HCT116 (cell line): ENCODE measurements at regions not wholly inside any gene's neighbourhood (a gene's known extent, or its start where the extent isn't known, plus 50 kb on each side); places are given as distances from the start of the nearest gene placed in this dataset.

Experiments used
- ATAC-seq: fragments of 200-7000 bp; cut with Tn5 transposase; 2 replicates; pipeline ENCODE4 v1.9.1; 2020; ENCODE audit warnings: mild to moderate bottlenecking, moderate library complexity
- BruUV-seq: library from RNA; stranded (reverse); fragments of 400-500 nt; replicated peaks from 2 replicates; lab custom pipeline; 2021; lab: Mats Ljungman, UMichigan
- CTCF ChIA-PET: fragments of 300-600 bp; sonication (Branson Sonifier 250); formaldehyde crosslinking; loops from one replicate; lab custom pipeline; 2021; ENCODE audit warnings: antibody characterized with exemption; lab: Charles Lee
- POLR2A ChIA-PET: fragments of 300-600, 350-600 bp; sonication (Branson Sonifier 250); formaldehyde crosslinking; loops from one replicate; lab custom pipeline; 2021; ENCODE audit warnings: antibody characterized with exemption; lab: Charles Lee
- RAD21 ChIA-PET, 2 experiments: fragments of 300-600 bp; sonication (Branson Sonifier 250); formaldehyde crosslinking; loops; one replicate each; lab custom pipeline; 2023; ENCODE audit warnings: low total read pairs in 2 of 2; ENCODE audit not compliant: uncharacterized antibody in 2 of 2, unreplicated experiment in 2 of 2, low non-redundant PET in 1 of 2; lab: Charles Lee
- DNase-seq: peaks from one replicate; pipeline ENCODE4 v3.0.0-alpha.2; 2010; ENCODE audit warnings: low read depth, low spot score
- H2AFZ ChIP-seq: fragments of 200-600 bp; shearing (Covaris generic), sonication (generic); 2 replicates; pipeline ENCODE4 v1.6.1; 2017; ENCODE audit warnings: low read depth, mixed run types, mixed read lengths, antibody characterized with exemption, low read length; ENCODE audit not compliant: poor library complexity, severe bottlenecking
- H3K27ac ChIP-seq: 2 replicates; pipeline ENCODE4 v1.5.1; 2012; ENCODE audit warnings: low read depth, low read length
- H3K27me3 ChIP-seq: fragments of 200-600 bp; sonication (generic); 2 replicates; pipeline ENCODE4 v1.6.1; 2016; ENCODE audit warnings: mixed run types, low read length, mixed read lengths; ENCODE audit not compliant: insufficient read depth
- H3K36me3 ChIP-seq, 2 experiments: fragments of 200-500 bp in 1 of 2; fragments of 200-600 bp in 1 of 2; sonication (Bioruptor generic) in 1 of 2; sonication (generic) in 1 of 2; 2 replicates each; pipeline versions ENCODE4 v1.5.1 to v1.6.1; 2014 to 2016; ENCODE audit warnings: low read length in 2 of 2, inconsistent platforms in 1 of 2, mixed read lengths in 1 of 2, mixed run types in 1 of 2; ENCODE audit not compliant: insufficient read depth in 2 of 2, control insufficient read depth in 1 of 2
- H3K4me1 ChIP-seq, 2 experiments: fragments of 200-600 bp in 1 of 2; sonication (generic) in 1 of 2; 2 replicates each; pipeline versions ENCODE4 v1.5.1 to v1.6.1; 2012 to 2017; ENCODE audit warnings: low read length in 2 of 2, inconsistent platforms in 1 of 2, mild to moderate bottlenecking in 1 of 2, mixed read lengths in 1 of 2, mixed run types in 1 of 2, moderate library complexity in 1 of 2; ENCODE audit not compliant: insufficient read depth in 2 of 2, control insufficient read depth in 1 of 2
- H3K4me2 ChIP-seq: fragments of 200-600 bp; sonication (generic); 2 replicates; pipeline ENCODE4 v1.6.1; 2017; ENCODE audit warnings: mixed run types, low read length, mixed read lengths
- H3K4me3 ChIP-seq, 2 experiments: fragments of 200-600 bp in 1 of 2; sonication (generic) in 1 of 2; replicated peaks in 1 of 2; 2 replicates each; pipeline ENCODE4 v1.5.1; 2011 to 2016; ENCODE audit warnings: low read length in 2 of 2, control low read depth in 1 of 2, low read depth in 1 of 2, mild to moderate bottlenecking in 1 of 2, mixed read lengths in 1 of 2, mixed run types in 1 of 2
- H3K79me2 ChIP-seq: fragments of 200-600 bp; sonication (generic); 2 replicates; pipeline ENCODE4 v1.6.1; 2017; ENCODE audit warnings: mild to moderate bottlenecking, mixed run types, low read length, moderate library complexity, mixed read lengths; ENCODE audit not compliant: insufficient read depth
- H3K9ac ChIP-seq: fragments of 200-600 bp; sonication (generic); 2 replicates; pipeline ENCODE4 v1.6.1; 2016; ENCODE audit warnings: low read length, mixed read lengths
- H3K9me2 ChIP-seq: fragments of 200-600 bp; sonication (generic), shearing (Covaris generic); 2 replicates; pipeline ENCODE4 v1.6.1; 2017; ENCODE audit warnings: mixed run types, mild to moderate bottlenecking, moderate library complexity; ENCODE audit not compliant: insufficient read depth
- H3K9me3 ChIP-seq, 2 experiments: fragments of 200-500 bp in 1 of 2; fragments of 200-600 bp in 1 of 2; sonication (Bioruptor generic) in 1 of 2; sonication (generic) in 1 of 2; 2 replicates each; pipeline ENCODE4 v1.6.1; 2014 to 2017; ENCODE audit warnings: low read length in 2 of 2, mixed read lengths in 2 of 2, inconsistent platforms in 1 of 2, low read depth in 1 of 2, mild to moderate bottlenecking in 1 of 2, mixed run types in 1 of 2, moderate library complexity in 1 of 2; ENCODE audit not compliant: control insufficient read depth in 1 of 2, insufficient read depth in 1 of 2
- H4K20me1 ChIP-seq: fragments of 200-600 bp; sonication (generic), shearing (Covaris generic); 2 replicates; pipeline ENCODE4 v1.6.1; 2017; ENCODE audit warnings: mixed run types, mild to moderate bottlenecking, moderate library complexity; ENCODE audit not compliant: insufficient read depth
- ATF3 ChIP-seq: IDR thresholded peaks from 2 replicates; pipeline ENCODE4 v1.6.1; 2012
- CTCF ChIP-seq, 3 experiments: fragments of 200-600 bp in 1 of 3; sonication (generic) in 1 of 3; IDR thresholded peaks in 2 of 3; conservative IDR thresholded peaks in 1 of 3; 2 replicates each; pipeline ENCODE4 v1.5.1; 2012 to 2017; ENCODE audit warnings: low read depth in 2 of 3, low read length in 2 of 3, antibody characterized with exemption in 1 of 3, borderline replicate concordance in 1 of 3, control low read depth in 1 of 3, mild to moderate bottlenecking in 1 of 3, mixed read lengths in 1 of 3, mixed run types in 1 of 3, moderate library complexity in 1 of 3; ENCODE audit not compliant: insufficient read depth in 1 of 3
- EGR1 ChIP-seq: IDR thresholded peaks from 2 replicates; pipeline ENCODE4 v1.6.1; 2012; ENCODE audit warnings: low read depth
- ELF1 ChIP-seq: IDR thresholded peaks from 2 replicates; pipeline ENCODE4 v1.6.1; 2012; ENCODE audit warnings: low read depth, borderline replicate concordance
- JUND ChIP-seq: IDR thresholded peaks from 2 replicates; pipeline ENCODE4 v1.6.1; 2012
- POLR2A ChIP-seq: IDR thresholded peaks from 2 replicates; pipeline ENCODE4 v1.7.0; 2011; ENCODE audit warnings: borderline replicate concordance; ENCODE audit not compliant: insufficient read depth, insufficient read length; ENCODE audit errors: extremely low read depth
- POLR2AphosphoS5 ChIP-seq: IDR thresholded peaks from 2 replicates; pipeline ENCODE4 v1.6.1; 2011; ENCODE audit warnings: mild to moderate bottlenecking, low read depth, low read length, moderate library complexity
- RAD21 ChIP-seq: IDR thresholded peaks from 2 replicates; pipeline ENCODE4 v1.6.1; 2012; ENCODE audit warnings: low read depth, mild to moderate bottlenecking
- REST ChIP-seq: IDR thresholded peaks from 2 replicates; pipeline ENCODE4 v1.6.1; 2012; ENCODE audit warnings: low read depth
- SRF ChIP-seq: IDR thresholded peaks from 2 replicates; pipeline ENCODE4 v1.6.1; 2012; ENCODE audit warnings: low read depth
- YY1 ChIP-seq: IDR thresholded peaks from 2 replicates; pipeline ENCODE4 v1.6.1; 2011; ENCODE audit warnings: low read length, low read depth, moderate library complexity, mild to moderate bottlenecking; ENCODE audit not compliant: insufficient replicate concordance; ENCODE audit errors: extremely low read depth
- ZFX ChIP-seq: fragments of 450-650 bp; IDR thresholded peaks from 2 replicates; pipeline ENCODE4 v1.6.1; 2017
- ZNF274 ChIP-seq: fragments of 200-500 bp; sonication (Bioruptor generic); IDR thresholded peaks from 2 replicates; pipeline ENCODE4 v1.6.1; 2014; ENCODE audit warnings: mild to moderate bottlenecking, low read depth, low read length, inconsistent platforms
- intact Hi-C: fragments of 100-400 bp; cut with micrococcal nuclease; formaldehyde crosslinking; loops from 2 replicates; pipeline ENCODE4 v1.10.0; 2022

GRCh38 chr5:21049901-21050300 is 1061.9 kb upstream of the CDH18 start:
- no peak overlapping the region for H3K27ac ChIP-seq
- CTCF ChIA-PET = no interaction called here
- H3K36me3 ChIP-seq = no peaks in the 10 kb centered on the region
- TF ChIP-seq ELF1 (no peak), YY1 (no peak), JUND (no peak), ATF3 (no peak), ZFX (no peak), RAD21 (no peak), CTCF (IDR thresholded peaks at IDR 0.05 in 2 of 3, conservative IDR thresholded peaks at IDR 0.05 in 1 of 3; ENCODE audit: borderline replicate concordance in 1 of 3, insufficient read depth in 1 of 3, low read depth in 2 of 3, low read length in 2 of 3) (no peak), POLR2A (no peak), ZNF274 (no peak), REST (no peak), POLR2AphosphoS5 (no peak), SRF (no peak), EGR1 (no peak)
- TF ChIP-seq, all 23 proteins: peak for 0
- ChIA-PET POLR2A (no interaction called here), RAD21 (no interaction called here)
- Histone ChIP-seq H3K4me1 (no peaks in the 10 kb centered on the region), H2AFZ (no peak overlapping the region), H3K27me3 (no peaks in the 10 kb centered on the region), H3K4me2 (no peak overlapping the region), H3K9me2 (no peaks in the 10 kb centered on the region), H3K79me2 (no peaks in the 10 kb centered on the region), H3K4me3 (no peak overlapping the region), H4K20me1 (no peaks in the 10 kb centered on the region), H3K9me3 (peaks cover 9 to 16% of the 10 kb centered on the region in 2 experiments; a peak in 3 of 4 replicates), H3K9ac (no peak overlapping the region)
- intact Hi-C loops = no loop called here
- ATAC-seq (no peak), DNase-seq (no peak)
- no TSS peak for BruUV-seq
